ENCODE measurements at regions not wholly inside any gene's neighbourhood (a gene's known extent, or its start where the extent isn't known, plus 50 kb on each side); places are given as distances from the start of the nearest gene placed in this dataset.

GRCh38 chr2:5868931-5869330, 176.7 kb downstream of the SOX11 start:
- no peak overlapping the region for H2BK20ac ChIP-seq (ENCODE audit: low read depth, low read length, poor library complexity, severe bottlenecking)
- H3K27ac ChIP-seq (ENCODE audit: insufficient read length, low read depth, low read length) = no peak overlapping the region
- no peak overlapping the region for H2AFZ ChIP-seq (ENCODE audit: low read length)
- Mint-ChIP-seq H3K27ac (no peak overlapping the region), H3K4me1 (peaks cover 5 to 10% of the 10 kb centered on the region in 2 experiments; a peak in 2 of 4 replicates), H3K9me3 (peaks cover 9 to 14% of the 10 kb centered on the region in 2 experiments; a peak in 4 of 5 replicates), H3K27me3 (ENCODE audit: low read depth) (peaks cover 2% of the 10 kb centered on the region; the same call in 1 of the 2 replicates), H3K4me3 (no peak overlapping the region), H3K36me3 (ENCODE audit: insufficient read depth in 1 of 3, low read depth in 3 of 3) (peaks cover 0 to 14% (median 3%) of the 10 kb centered on the region in 3 experiments; a peak in 4 of 7 replicates)
- H4K20me1 ChIP-seq (ENCODE audit: control insufficient read depth, insufficient read depth, insufficient read length) = no peaks in the 10 kb centered on the region
- TF ChIP-seq, protein P1, sequence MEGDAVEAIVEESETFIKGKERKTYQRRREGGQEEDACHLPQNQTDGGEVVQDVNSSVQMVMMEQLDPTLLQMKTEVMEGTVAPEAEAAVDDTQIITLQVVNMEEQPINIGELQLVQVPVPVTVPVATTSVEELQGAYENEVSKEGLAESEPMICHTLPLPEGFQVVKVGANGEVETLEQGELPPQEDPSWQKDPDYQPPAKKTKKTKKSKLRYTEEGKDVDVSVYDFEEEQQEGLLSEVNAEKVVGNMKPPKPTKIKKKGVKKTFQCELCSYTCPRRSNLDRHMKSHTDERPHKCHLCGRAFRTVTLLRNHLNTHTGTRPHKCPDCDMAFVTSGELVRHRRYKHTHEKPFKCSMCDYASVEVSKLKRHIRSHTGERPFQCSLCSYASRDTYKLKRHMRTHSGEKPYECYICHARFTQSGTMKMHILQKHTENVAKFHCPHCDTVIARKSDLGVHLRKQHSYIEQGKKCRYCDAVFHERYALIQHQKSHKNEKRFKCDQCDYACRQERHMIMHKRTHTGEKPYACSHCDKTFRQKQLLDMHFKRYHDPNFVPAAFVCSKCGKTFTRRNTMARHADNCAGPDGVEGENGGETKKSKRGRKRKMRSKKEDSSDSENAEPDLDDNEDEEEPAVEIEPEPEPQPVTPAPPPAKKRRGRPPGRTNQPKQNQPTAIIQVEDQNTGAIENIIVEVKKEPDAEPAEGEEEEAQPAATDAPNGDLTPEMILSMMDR (conservative IDR thresholded peaks at IDR 0.05) = no peak
- no peaks in the 10 kb centered on the region for H3K79me2 ChIP-seq (ENCODE audit: insufficient read depth, low read length)
- no peak overlapping the region for H3K4me2 ChIP-seq (ENCODE audit: insufficient read depth, insufficient read length, low read length)
- DNase-seq = no peak
- no peak overlapping the region for H4K91ac ChIP-seq (ENCODE audit: insufficient read length, low read depth, low read length)
- H3K27me3 ChIP-seq (ENCODE audit: insufficient read depth, low read length) = no peaks in the 10 kb centered on the region
- no peak overlapping the region for H2BK5ac ChIP-seq (ENCODE audit: insufficient read length, low read length)
- no peak overlapping the region for H2AK5ac ChIP-seq (ENCODE audit: insufficient read length, low read length)
- H3K23ac ChIP-seq (ENCODE audit: insufficient read length, low read depth, low read length) = no peak overlapping the region
- H2BK120ac ChIP-seq (ENCODE audit: low read depth, low read length, poor library complexity, severe bottlenecking) = no peak overlapping the region
- H3K79me1 ChIP-seq (ENCODE audit: insufficient read depth, low read depth, low read length, poor library complexity, severe bottlenecking) = no peaks in the 10 kb centered on the region
- no peak overlapping the region for H2BK15ac ChIP-seq (ENCODE audit: low read depth, low read length)
- H3T11ph ChIP-seq (ENCODE audit: low read length) = no peak overlapping the region
- H3K4me1 ChIP-seq (ENCODE audit: insufficient read depth, low read length) = no peaks in the 10 kb centered on the region
- no peak overlapping the region for H3K14ac ChIP-seq (ENCODE audit: insufficient read depth, low read length)
- H3K9ac ChIP-seq (ENCODE audit: extremely low read depth, insufficient read length, low read length) = no peak overlapping the region
- H4K5ac ChIP-seq (ENCODE audit: insufficient read length, low read depth, low read length) = no peak overlapping the region
- WGBS (ENCODE audit: extremely low coverage, insufficient read length, low lambda C conversion rate) = no CpG with 5 or more reads among the region's 8 CpGs
- no peak overlapping the region for H3K56ac ChIP-seq (ENCODE audit: insufficient read length, low read depth, low read length)
- H3K18ac ChIP-seq (ENCODE audit: insufficient read length, low read depth, low read length) = no peak overlapping the region
- H2BK12ac ChIP-seq (ENCODE audit: insufficient read length, low read depth, low read length) = no peak overlapping the region
- no peaks in the 10 kb centered on the region for H3K23me2 ChIP-seq (ENCODE audit: insufficient read length, low read depth, low read length, poor library complexity, severe bottlenecking)
- H3K9me3 ChIP-seq (ENCODE audit: control insufficient read depth, low read depth, low read length) = no peaks in the 10 kb centered on the region
- H4K8ac ChIP-seq (replicated peaks; ENCODE audit: insufficient read length, low read depth, low read length) = no peak overlapping the region
- H3K4ac ChIP-seq (ENCODE audit: low read depth, low read length) = no peak overlapping the region

Data from H9 (cell line).